AG09319 (cell line): ENCODE measurements at regions not wholly inside any gene's neighbourhood (a gene's known extent, or its start where the extent isn't known, plus 50 kb on each side); places are given as distances from the start of the nearest gene placed in this dataset.

ENCODE experiments used
- DNase-seq: peaks from one replicate; pipeline ENCODE4 v3.0.0-alpha.2; 2010; ENCODE audit warnings: low read depth; ENCODE audit errors: extremely low read depth
- TF ChIP-seq, protein P1 (sequence below): IDR thresholded peaks from 2 replicates; pipeline ENCODE4 v1.5.1; 2011; ENCODE audit warnings: low read depth, mild to moderate bottlenecking, inconsistent platforms, low read length, moderate library complexity

DNA sequence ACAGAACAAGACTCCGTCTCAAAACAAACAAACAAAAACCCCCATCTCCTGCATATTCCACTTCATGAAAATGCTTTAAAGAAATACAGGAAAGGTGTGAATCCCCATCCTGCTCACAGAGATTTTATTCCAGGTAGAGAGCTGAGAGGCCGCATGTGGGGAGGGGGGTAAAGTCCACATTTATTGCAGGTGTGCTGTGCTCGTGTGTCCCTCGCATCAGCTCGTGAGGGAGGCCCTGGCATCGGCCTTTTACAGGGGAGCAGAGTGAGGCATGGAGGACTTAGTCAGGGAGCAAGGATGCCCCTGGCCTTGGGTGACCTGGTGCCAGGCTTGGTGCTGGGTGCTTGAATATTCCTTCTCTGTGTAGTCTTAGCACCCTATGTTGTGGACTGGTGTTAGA, 413.5 kb upstream of the C2CD4B start:
- TF ChIP-seq, protein P1, sequence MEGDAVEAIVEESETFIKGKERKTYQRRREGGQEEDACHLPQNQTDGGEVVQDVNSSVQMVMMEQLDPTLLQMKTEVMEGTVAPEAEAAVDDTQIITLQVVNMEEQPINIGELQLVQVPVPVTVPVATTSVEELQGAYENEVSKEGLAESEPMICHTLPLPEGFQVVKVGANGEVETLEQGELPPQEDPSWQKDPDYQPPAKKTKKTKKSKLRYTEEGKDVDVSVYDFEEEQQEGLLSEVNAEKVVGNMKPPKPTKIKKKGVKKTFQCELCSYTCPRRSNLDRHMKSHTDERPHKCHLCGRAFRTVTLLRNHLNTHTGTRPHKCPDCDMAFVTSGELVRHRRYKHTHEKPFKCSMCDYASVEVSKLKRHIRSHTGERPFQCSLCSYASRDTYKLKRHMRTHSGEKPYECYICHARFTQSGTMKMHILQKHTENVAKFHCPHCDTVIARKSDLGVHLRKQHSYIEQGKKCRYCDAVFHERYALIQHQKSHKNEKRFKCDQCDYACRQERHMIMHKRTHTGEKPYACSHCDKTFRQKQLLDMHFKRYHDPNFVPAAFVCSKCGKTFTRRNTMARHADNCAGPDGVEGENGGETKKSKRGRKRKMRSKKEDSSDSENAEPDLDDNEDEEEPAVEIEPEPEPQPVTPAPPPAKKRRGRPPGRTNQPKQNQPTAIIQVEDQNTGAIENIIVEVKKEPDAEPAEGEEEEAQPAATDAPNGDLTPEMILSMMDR, result no peak
- DNase-seq, result no peak

DNA sequence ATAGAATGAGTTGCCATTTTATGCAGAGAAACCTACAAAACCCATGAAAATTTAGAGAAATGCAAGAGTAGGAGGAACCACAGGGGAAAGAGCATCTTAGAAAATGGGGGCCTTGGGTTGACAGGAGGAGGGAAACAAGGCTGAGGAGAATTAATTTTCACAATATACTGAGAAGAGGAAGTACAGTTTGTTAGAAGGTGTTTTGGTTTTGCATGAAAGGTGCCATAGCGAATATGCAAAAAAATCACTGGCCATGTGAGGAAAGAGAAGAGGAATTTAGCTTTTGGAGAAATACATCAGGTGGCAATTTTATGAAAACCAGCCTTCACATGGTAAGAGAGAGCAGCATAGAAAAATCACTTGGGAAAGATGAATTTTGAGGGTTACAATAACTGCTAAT, 413.9 kb upstream of the C2CD4B start:
- TF ChIP-seq, protein P1, result no peak

DNA sequence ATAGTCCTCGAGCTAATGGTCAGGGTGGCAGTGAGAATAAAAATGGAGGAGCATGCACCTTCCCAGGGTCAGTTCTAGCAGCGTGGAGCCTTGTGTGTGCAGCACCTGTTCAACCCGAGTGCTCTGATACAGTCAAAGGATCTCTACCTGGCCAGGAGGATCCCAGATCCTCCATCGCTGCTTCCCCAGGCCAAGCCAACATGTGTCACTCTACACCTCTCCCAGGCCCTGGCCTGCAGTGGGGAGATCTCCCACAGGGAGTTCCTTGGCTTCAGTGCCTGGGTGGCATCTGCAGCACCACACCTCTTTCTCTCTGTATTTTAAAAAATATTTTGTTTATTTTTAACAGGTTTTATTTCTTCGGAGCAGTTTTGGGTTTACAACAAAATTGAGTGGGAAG, 414.8 kb upstream of the C2CD4B start:
- TF ChIP-seq, protein P1, result no peak
- DNase-seq, result no peak

More for the DNA sequence above, 413.9 kb upstream of the C2CD4B start:
- DNase-seq, result no peak

DNA sequence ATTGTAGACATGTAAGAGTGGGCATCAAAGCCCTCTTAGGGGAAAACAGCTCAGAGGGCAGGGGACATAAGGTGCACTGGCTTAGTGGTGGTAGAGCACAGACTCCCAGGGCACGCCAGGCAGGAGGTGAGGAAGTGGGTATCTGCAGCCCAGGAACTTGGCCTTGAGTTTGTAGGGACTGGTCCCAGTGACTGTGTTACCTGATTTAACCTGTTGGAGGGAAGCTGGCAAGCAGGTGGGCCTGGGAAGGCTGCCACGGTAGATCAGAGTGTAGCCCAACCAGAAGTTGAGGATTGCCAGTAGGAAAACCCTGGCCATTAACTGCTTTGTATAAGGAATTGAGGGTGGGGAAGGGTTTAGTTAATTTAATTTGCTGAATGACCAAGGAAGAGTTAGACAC, 417.5 kb upstream of the C2CD4B start:
- no peak for DNase-seq
- TF ChIP-seq, protein P1, result no peak

DNA sequence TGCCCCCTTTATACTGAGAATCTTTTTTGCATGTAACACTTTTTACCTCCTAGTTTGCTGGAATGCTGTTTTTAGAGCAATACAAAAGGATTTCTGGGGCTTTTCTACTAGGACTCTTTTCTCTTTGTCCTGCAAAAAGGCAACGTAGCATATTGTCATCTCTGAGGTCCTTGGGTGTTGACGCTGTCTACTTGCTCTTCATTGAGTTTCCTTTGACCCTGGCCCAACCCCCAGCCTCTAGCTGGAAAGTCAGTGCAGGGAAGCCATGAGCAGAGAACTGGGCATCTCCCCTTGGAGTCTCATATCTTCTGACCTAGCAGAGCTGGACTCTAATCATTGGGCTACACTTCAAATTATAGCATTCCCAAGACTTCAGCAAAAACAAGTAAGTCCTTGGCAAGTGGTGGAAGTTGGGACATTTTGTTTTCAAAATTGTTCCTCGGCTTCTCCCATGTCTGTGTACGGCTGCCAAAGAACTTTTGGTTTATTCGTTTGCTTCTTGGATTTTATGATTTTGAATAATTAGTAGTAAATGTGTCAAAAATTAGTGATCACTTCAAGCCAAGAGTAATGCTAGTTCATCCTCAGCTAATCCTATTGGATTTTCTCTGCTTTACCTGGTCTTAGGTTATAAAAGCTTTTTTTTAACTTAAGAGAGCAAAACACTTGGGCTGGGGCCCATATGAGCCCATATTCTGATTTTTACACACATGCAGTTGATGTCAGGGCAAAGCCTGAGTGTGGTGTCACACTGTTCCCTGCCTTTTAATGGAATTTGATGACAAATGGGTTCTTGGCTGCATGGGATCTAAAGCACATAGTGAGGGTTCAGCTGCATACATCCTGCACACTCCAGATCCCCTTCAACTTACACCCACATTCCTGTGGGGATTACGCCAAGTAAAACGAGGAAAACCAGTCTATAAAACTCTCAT, 419.5 kb upstream of the C2CD4B start:
- TF ChIP-seq, protein P1, result no peak
- DNase-seq, result no peak

DNA sequence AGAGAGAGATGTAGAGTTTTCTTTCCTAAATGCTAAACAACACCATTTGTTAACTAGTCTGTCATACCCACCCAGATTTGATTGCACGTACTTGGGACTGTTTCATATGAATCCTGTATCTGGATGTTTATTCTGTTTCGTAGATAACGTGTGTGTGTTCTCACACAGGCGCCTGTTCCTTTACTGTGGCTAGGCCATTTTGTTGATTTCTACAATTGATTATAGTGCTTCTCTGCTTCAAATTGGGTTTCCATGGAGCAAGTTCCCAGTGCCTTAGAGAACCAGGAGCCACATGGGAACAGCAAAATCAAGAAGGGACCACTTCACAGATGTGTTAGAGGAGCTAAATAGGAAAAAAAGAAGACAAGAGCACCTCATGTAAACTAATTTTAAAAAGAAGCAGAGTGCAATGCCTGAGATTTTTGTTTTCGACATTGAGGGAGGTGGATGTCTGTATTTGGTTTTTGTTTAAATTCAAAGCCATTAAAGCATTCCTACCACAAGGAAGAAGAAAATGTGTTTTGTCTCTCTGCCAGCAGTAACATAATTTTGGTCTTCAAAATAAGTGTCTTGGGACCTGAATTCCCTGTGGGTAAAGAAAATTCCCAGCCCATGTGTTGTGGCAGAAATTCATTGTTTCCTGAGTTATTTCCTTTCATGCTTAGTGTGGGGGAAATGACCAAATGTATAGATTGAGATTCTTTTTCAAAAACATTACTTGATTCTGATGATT, 424.0 kb upstream of the C2CD4B start:
- no peak for DNase-seq
- TF ChIP-seq, protein P1, result no peak; the same call in 1 of the 2 replicates
